Gastrocnemius medialis (tissue), 4 donors: ENCODE measurements at regions not wholly inside any gene's neighbourhood (a gene's known extent, or its start where the extent isn't known, plus 50 kb on each side); places are given as distances from the start of the nearest gene placed in this dataset.
"Not testable (repeated sequence)": the region's sequence is repeated elsewhere in the genome, so short reads cannot be mapped to it uniquely, and the experiment has no call there.

Source experiments
- ATAC-seq, 2 donors: fragments of 150-250 bp; one replicate each; pipeline ENCODE4 v1.9.1; 2016
- DNase-seq, 2 donors: peaks; one replicate each; pipeline ENCODE4 v3.0.0-alpha.2; 2019
- H3K27ac ChIP-seq, 4 donors: fragments of 200-600 bp; sonication (generic); 1 replicate in 1 of 4; 2 replicates in 3 of 4; pipeline ENCODE4 v1.5.1; 2016 to 2018; ENCODE audit warnings: mild to moderate bottlenecking in 2 of 4, moderate library complexity in 1 of 4
- H3K27me3 ChIP-seq, 3 donors: fragments of 200-600 bp; sonication (generic) in 2 of 3; 1 replicate in 1 of 3; 2 replicates in 2 of 3; pipeline versions ENCODE4 v1.5.1 to v1.6.0; 2016 to 2019; ENCODE audit warnings: mild to moderate bottlenecking in 1 of 3, moderate library complexity in 1 of 3
- H3K36me3 ChIP-seq, 2 donors: fragments of 200-600 bp; sonication (generic) in 1 of 2; one replicate each; pipeline ENCODE4 v1.5.1; 2017 to 2018
- H3K4me1 ChIP-seq, 2 donors: fragments of 200-600 bp; sonication (generic) in 1 of 2; one replicate each; pipeline ENCODE4 v1.5.1; 2016 to 2017; ENCODE audit warnings: mild to moderate bottlenecking in 2 of 2
- H3K4me3 ChIP-seq, 4 donors: fragments of 200-600 bp; sonication (generic) in 3 of 4; 1 replicate in 1 of 4; 2 replicates in 3 of 4; pipeline ENCODE4 v1.5.1; 2016 to 2019; ENCODE audit warnings: mild to moderate bottlenecking in 2 of 4
- H3K9me3 ChIP-seq, 3 donors: fragments of 200-600 bp; sonication (generic) in 2 of 3; 1 replicate in 1 of 3; 2 replicates in 2 of 3; pipeline ENCODE4 v1.5.1; 2016 to 2019
- CTCF ChIP-seq, 5 experiments: fragments of 450-650 bp in 3 of 5; fragments of 200-600 bp in 2 of 5; sonication (generic) in 2 of 5; IDR thresholded peaks in 4 of 5; conservative IDR thresholded peaks in 1 of 5; 1 replicate in 4 of 5; 2 replicates in 1 of 5; pipeline ENCODE4 v1.5.1; 2016 to 2019; ENCODE audit warnings: antibody characterized with exemption in 5 of 5, mild to moderate bottlenecking in 3 of 5, moderate library complexity in 3 of 5
- POLR2A ChIP-seq, 2 donors: fragments of 450-650 bp; IDR thresholded peaks; one replicate each; pipeline ENCODE4 v1.6.1; 2017; ENCODE audit warnings: antibody characterized with exemption in 2 of 2, mild to moderate bottlenecking in 2 of 2, moderate library complexity in 2 of 2
- in situ Hi-C, 4 donors: fragments of 200-750 bp; cut with MboI; loops; one replicate each; pipeline versions ENCODE4 v1.15.0 to v1.8.0; 2017; ENCODE audit warnings: low sequenced_read_pairs in 4 of 4
- intact Hi-C: fragments of 100-400 bp; cut with DNase I; formaldehyde crosslinking; loops from one replicate; pipeline ENCODE4 v1.15.1; 2023; ENCODE audit warnings: low total_unique reads

GRCh38 chr21:22351076-22351475 lies 1352.9 kb downstream of the NCAM2 start:
- Histone ChIP-seq H3K27me3 (no peaks in the 10 kb centered on the region), H3K9me3 (no peaks in the 10 kb centered on the region), H3K4me1 (no peaks in the 10 kb centered on the region), H3K27ac (no peak overlapping the region), H3K36me3 (no peaks in the 10 kb centered on the region), H3K4me3 (no peak overlapping the region)
- no peak for DNase-seq
- ATAC-seq = no peak
- intact Hi-C loops (no loop called here), in situ Hi-C loops (no loop called here)
- TF ChIP-seq CTCF (IDR thresholded peaks at IDR 0.05 in 4 of 5, conservative IDR thresholded peaks at IDR 0.05 in 1 of 5) (no peak), POLR2A (IDR thresholded peaks at IDR 0.05) (no peak)

- intact Hi-C loops (no loop called here), in situ Hi-C loops (no loop called here)
- H3K36me3 ChIP-seq = no peaks in the 10 kb centered on the region
- H3K9me3 ChIP-seq = no peaks in the 10 kb centered on the region
- no peak for DNase-seq
- TF ChIP-seq CTCF (IDR thresholded peaks at IDR 0.05 in 4 of 5, conservative IDR thresholded peaks at IDR 0.05 in 1 of 5) = no peak
- TF ChIP-seq POLR2A (IDR thresholded peaks at IDR 0.05) = no peak
- H3K4me1 ChIP-seq = no peaks in the 10 kb centered on the region
- no peaks in the 10 kb centered on the region for H3K27me3 ChIP-seq
- ATAC-seq = no peak
- no peak overlapping the region for H3K27ac ChIP-seq
- no peak overlapping the region for H3K4me3 ChIP-seq
These were observed 1353.9 kb downstream of the NCAM2 start for GRCh38 chr21:22352088-22352487.

DNA sequence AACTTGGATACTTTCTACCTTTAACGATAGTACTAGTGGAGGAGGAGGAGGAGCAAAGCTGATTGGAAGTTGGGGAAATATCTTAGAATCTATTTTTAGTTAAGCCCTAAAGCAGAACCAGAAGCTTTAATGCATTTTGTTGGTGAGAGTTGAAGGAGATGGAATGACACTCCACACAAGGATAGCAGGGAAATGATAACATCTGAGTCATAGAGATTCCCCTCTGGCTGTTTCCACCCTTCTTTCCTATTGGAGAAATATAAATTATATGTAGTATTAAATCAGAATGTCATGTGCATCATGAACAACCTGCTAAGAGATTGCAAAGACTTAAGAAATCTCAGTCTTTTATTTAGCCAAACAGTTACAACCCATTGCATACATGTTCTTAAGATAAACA lies 1357.7 kb downstream of the NCAM2 start:
- no peaks in the 10 kb centered on the region for H3K27me3 ChIP-seq
- in situ Hi-C loops (no loop called here), intact Hi-C loops (no loop called here)
- DNase-seq (no peak), ATAC-seq (no peak)
- H3K4me3 ChIP-seq = no peak overlapping the region
- TF ChIP-seq POLR2A (IDR thresholded peaks at IDR 0.05) = no peak
- no peak for TF ChIP-seq CTCF (IDR thresholded peaks at IDR 0.05 in 4 of 5, conservative IDR thresholded peaks at IDR 0.05 in 1 of 5)
- no peak overlapping the region for H3K27ac ChIP-seq
- H3K4me1 ChIP-seq = no peaks in the 10 kb centered on the region
- H3K36me3 ChIP-seq = no peaks in the 10 kb centered on the region
- no peaks in the 10 kb centered on the region for H3K9me3 ChIP-seq

- H3K27me3 ChIP-seq = no peaks in the 10 kb centered on the region
- in situ Hi-C loops = no loop called here
- ATAC-seq (no peak), DNase-seq (no peak)
- no peaks in the 10 kb centered on the region for H3K9me3 ChIP-seq
- H3K36me3 ChIP-seq = no peaks in the 10 kb centered on the region
- TF ChIP-seq CTCF (IDR thresholded peaks at IDR 0.05 in 4 of 5, conservative IDR thresholded peaks at IDR 0.05 in 1 of 5) = no peak
- TF ChIP-seq POLR2A (IDR thresholded peaks at IDR 0.05) = no peak
- intact Hi-C loops = no loop called here
- H3K4me3 ChIP-seq = no peak overlapping the region
- no peak overlapping the region for H3K27ac ChIP-seq
- no peaks in the 10 kb centered on the region for H3K4me1 ChIP-seq
These were observed 1358.5 kb downstream of the NCAM2 start for GRCh38 chr21:22356663-22357062.

DNA sequence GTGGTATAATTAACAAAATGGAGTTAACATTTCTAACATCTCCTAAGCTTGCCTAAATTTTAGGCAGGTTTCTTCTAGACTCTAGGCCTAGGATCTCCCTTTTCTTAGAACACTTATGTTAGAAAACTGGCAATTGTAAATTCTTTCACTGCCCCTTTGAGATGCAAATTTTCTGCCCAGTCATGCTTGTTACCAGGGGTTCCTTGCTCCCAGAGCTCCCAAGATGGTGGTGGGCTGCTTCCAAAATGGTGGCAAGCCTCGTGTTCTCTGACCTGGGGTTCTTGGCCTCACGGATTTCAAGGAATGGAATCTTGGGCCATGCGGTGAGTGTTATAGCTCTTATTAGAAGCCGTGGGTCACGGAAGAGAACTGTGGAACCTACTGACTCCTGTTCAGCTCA lies 1361.4 kb downstream of the NCAM2 start:
- intact Hi-C loops, in situ Hi-C loops, H3K4me3 ChIP-seq, H3K27me3 ChIP-seq, H3K4me1 ChIP-seq, ATAC-seq, H3K9me3 ChIP-seq, H3K27ac ChIP-seq, DNase-seq, H3K36me3 ChIP-seq: not testable (repeated sequence)
